Activated CD4-positive, alpha-beta T cell treated with anti-CD3 and anti-CD28 coated beads for 48 hours (primary cell): ENCODE measurements at regions not wholly inside any gene's neighbourhood (a gene's known extent, or its start where the extent isn't known, plus 50 kb on each side); places are given as distances from the start of the nearest gene placed in this dataset.
"Not testable (repeated sequence)": the region's sequence is repeated elsewhere in the genome, so short reads cannot be mapped to it uniquely, and the experiment has no call there.

Source experiments
- DNase-seq: peaks from one replicate; pipeline ENCODE4 v3.0.0-alpha.2; 2020

- no peak for DNase-seq
These were observed 50.5 kb upstream of the CD99 start for GRCh38 chrX:2640436-2641150.

- no peak for DNase-seq
These were observed 52.8 kb upstream of the CD99 start for GRCh38 chrX:2638279-2638678.

GRCh38 chrX:2635342-2635741, 55.8 kb upstream of the CD99 start:
- no peak for DNase-seq

- DNase-seq = no peak
These were observed 58.3 kb upstream of the CD99 start for GRCh38 chrX:2632533-2633504.

- no peak for DNase-seq
These were observed 59.2 kb upstream of the CD99 start for GRCh38 chrX:2631743-2632532.

- DNase-seq = not testable (repeated sequence)
These were observed 60.0 kb upstream of the CD99 start for GRCh38 chrX:2630935-2631742.

- DNase-seq = peak; percentile 39
These were observed 60.8 kb upstream of the CD99 start for GRCh38 chrX:2630008-2630934.

- no peak for DNase-seq
These were observed 61.6 kb upstream of the CD99 start for GRCh38 chrX:2629316-2630007.

GRCh38 chrX:2628751-2629315, 62.3 kb upstream of the CD99 start:
- no peak for DNase-seq

- DNase-seq = peak; percentile 64
These were observed 63.7 kb upstream of the CD99 start for GRCh38 chrX:2627272-2627867.

GRCh38 chrX:2626750-2627149, 64.3 kb upstream of the CD99 start:
- no peak for DNase-seq

GRCh38 chrX:2620576-2620975, 70.5 kb upstream of the CD99 start:
- DNase-seq = no peak

GRCh38 chrX:2618516-2618915, 72.6 kb upstream of the CD99 start:
- DNase-seq = no peak

- no peak for DNase-seq
These were observed 76.2 kb upstream of the CD99 start for GRCh38 chrX:2614911-2615310.

GRCh38 chrX:2610246-2611170, 80.6 kb upstream of the CD99 start:
- no peak for DNase-seq

- no peak for DNase-seq
These were observed 81.5 kb upstream of the CD99 start for GRCh38 chrX:2609431-2610238.

GRCh38 chrX:2608638-2609430, 82.3 kb upstream of the CD99 start:
- peak; percentile 92 for DNase-seq
